Ishikawa (cell line): ENCODE measurements at regions not wholly inside any gene's neighbourhood (a gene's known extent, or its start where the extent isn't known, plus 50 kb on each side); places are given as distances from the start of the nearest gene placed in this dataset.

Experiments
- CEBPB ChIP-seq: IDR thresholded peaks from 2 replicates; pipeline ENCODE4 v1.6.1; 2012
- CREB1 ChIP-seq: IDR thresholded peaks from 2 replicates; pipeline ENCODE4 v1.6.1; 2012; ENCODE audit warnings: low read depth
- EGR1 ChIP-seq: IDR thresholded peaks from 2 replicates; pipeline ENCODE4 v1.6.1; 2012
- EP300 ChIP-seq: IDR thresholded peaks from 2 replicates; pipeline ENCODE4 v1.6.1; 2012; ENCODE audit warnings: borderline replicate concordance
- FOXM1 ChIP-seq: IDR thresholded peaks from 2 replicates; pipeline ENCODE4 v1.6.1; 2012; ENCODE audit warnings: low read depth, borderline replicate concordance
- NFIC ChIP-seq: IDR thresholded peaks from 2 replicates; pipeline ENCODE4 v1.6.1; 2012
- RAD21 ChIP-seq: IDR thresholded peaks from 2 replicates; pipeline ENCODE4 v1.6.1; 2012; ENCODE audit warnings: low read depth
- TAF1 ChIP-seq: IDR thresholded peaks from 2 replicates; pipeline ENCODE4 v1.6.1; 2012; ENCODE audit warnings: low read depth, mild to moderate bottlenecking
- TCF12 ChIP-seq: IDR thresholded peaks from 2 replicates; pipeline ENCODE4 v1.6.1; 2012; ENCODE audit warnings: low read depth
- TEAD4 ChIP-seq: IDR thresholded peaks from 2 replicates; pipeline ENCODE4 v1.6.1; 2012
- YY1 ChIP-seq: IDR thresholded peaks from 2 replicates; pipeline ENCODE4 v1.6.1; 2012; ENCODE audit warnings: low read depth
- ZBTB7A ChIP-seq: IDR thresholded peaks from 2 replicates; pipeline ENCODE4 v1.6.1; 2012; ENCODE audit warnings: low read depth
- TF ChIP-seq, protein P1 (sequence below): IDR thresholded peaks from 2 replicates; pipeline ENCODE4 v1.6.1; 2012; ENCODE audit warnings: low read depth, mild to moderate bottlenecking
- TF ChIP-seq, protein P2 (sequence below): IDR thresholded peaks from 2 replicates; pipeline ENCODE4 v1.6.1; 2012
- TF ChIP-seq, protein P3 (sequence below): IDR thresholded peaks from 2 replicates; pipeline ENCODE4 v1.6.1; 2012

DNA sequence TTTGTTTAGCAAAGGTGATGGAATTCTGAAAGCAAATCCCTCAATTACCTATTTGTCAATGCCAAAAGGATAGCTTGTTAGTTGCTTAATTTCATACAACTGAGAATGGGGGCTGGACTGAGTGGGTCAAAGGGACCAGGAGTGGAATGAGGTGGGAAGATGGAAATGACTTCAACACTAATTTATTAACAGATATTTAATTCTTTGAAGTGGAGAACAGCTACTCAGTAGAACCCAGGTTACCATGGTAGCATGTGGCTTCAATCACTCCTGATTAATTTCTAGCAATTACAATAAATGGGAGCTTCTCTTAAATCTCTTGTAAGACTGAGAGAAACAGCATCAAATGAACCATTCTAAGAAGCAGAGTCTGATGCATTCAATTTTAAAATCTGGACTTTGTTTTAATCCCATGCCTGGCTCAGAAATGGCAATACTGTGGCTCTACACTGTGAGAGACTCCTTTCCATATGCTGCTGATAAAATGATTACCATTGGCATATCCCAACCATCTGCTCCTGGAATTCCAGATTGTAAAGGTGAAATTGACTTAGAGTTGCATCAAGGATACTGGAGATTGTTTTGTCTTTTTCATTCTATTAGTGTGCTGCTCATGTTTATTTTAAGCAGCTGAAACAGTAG, 607.8 kb downstream of the SNAPC1 start:
- TF ChIP-seq TEAD4 (no peak), EGR1 (no peak), EP300 (no peak), ZBTB7A (no peak), YY1 (no peak), FOXM1 (no peak), CEBPB (no peak), RAD21 (no peak), TCF12 (no peak), TAF1 (no peak), NFIC (no peak), CREB1 (no peak)
- TF ChIP-seq, protein P1, sequence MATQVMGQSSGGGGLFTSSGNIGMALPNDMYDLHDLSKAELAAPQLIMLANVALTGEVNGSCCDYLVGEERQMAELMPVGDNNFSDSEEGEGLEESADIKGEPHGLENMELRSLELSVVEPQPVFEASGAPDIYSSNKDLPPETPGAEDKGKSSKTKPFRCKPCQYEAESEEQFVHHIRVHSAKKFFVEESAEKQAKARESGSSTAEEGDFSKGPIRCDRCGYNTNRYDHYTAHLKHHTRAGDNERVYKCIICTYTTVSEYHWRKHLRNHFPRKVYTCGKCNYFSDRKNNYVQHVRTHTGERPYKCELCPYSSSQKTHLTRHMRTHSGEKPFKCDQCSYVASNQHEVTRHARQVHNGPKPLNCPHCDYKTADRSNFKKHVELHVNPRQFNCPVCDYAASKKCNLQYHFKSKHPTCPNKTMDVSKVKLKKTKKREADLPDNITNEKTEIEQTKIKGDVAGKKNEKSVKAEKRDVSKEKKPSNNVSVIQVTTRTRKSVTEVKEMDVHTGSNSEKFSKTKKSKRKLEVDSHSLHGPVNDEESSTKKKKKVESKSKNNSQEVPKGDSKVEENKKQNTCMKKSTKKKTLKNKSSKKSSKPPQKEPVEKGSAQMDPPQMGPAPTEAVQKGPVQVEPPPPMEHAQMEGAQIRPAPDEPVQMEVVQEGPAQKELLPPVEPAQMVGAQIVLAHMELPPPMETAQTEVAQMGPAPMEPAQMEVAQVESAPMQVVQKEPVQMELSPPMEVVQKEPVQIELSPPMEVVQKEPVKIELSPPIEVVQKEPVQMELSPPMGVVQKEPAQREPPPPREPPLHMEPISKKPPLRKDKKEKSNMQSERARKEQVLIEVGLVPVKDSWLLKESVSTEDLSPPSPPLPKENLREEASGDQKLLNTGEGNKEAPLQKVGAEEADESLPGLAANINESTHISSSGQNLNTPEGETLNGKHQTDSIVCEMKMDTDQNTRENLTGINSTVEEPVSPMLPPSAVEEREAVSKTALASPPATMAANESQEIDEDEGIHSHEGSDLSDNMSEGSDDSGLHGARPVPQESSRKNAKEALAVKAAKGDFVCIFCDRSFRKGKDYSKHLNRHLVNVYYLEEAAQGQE, result no peak
- TF ChIP-seq, protein P2, sequence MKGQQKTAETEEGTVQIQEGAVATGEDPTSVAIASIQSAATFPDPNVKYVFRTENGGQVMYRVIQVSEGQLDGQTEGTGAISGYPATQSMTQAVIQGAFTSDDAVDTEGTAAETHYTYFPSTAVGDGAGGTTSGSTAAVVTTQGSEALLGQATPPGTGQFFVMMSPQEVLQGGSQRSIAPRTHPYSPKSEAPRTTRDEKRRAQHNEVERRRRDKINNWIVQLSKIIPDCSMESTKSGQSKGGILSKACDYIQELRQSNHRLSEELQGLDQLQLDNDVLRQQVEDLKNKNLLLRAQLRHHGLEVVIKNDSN, result no peak
- TF ChIP-seq, protein P3, sequence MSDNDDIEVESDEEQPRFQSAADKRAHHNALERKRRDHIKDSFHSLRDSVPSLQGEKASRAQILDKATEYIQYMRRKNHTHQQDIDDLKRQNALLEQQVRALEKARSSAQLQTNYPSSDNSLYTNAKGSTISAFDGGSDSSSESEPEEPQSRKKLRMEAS, result no peak

DNA sequence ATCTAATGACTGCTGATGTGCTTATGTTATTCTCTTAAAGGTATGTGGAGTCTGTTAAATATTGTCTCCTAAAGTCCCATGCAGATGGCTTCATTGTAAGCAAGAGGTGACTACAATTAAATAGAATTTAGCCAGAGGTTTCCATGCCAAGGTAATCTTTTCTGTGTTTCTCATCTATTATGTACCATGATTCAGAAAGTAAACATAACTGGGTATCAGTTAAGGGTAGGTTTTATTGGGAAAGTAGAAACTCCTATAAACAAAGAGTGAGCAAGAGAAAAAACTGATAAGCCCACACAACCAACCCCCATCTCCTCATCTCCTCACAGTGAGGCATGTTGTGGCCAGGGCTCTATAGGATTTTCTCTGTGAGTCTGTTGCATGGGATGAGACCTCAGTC, 611.7 kb downstream of the SNAPC1 start:
- no peak for TF ChIP-seq FOXM1
- TF ChIP-seq EGR1, result no peak
- no peak for TF ChIP-seq CREB1
- TF ChIP-seq NFIC, result no peak
- TF ChIP-seq, protein P1, result no peak
- TF ChIP-seq TEAD4, result no peak
- no peak for TF ChIP-seq YY1
- TF ChIP-seq, protein P2, result no peak
- TF ChIP-seq, protein P3, result no peak

DNA sequence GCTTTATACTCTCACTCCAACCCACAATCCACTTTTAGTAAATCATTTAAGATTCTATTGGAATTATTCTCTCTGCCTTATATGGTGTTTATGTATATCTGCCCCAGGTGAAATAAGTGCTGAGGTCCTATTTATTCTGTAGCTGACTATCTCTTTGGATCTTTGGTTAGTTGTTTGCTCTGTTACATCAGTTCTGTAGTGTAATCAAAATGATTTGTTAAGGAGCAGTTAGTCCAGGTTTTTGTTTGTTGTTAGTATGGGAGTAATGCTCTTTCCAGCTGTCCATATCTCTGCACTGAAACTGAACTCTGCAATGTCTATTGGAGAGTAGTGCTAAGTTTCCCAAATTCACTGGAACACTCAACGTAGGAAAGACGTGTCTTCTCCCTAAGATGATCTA, 615.8 kb downstream of the SNAPC1 start:
- no peak for TF ChIP-seq NFIC
- TF ChIP-seq ZBTB7A, result no peak
- TF ChIP-seq YY1, result no peak
- no peak for TF ChIP-seq TCF12
- TF ChIP-seq, protein P1, result no peak
- TF ChIP-seq CEBPB, result no peak
- TF ChIP-seq CREB1, result no peak
- TF ChIP-seq, protein P2, result no peak
- no peak for TF ChIP-seq EP300

DNA sequence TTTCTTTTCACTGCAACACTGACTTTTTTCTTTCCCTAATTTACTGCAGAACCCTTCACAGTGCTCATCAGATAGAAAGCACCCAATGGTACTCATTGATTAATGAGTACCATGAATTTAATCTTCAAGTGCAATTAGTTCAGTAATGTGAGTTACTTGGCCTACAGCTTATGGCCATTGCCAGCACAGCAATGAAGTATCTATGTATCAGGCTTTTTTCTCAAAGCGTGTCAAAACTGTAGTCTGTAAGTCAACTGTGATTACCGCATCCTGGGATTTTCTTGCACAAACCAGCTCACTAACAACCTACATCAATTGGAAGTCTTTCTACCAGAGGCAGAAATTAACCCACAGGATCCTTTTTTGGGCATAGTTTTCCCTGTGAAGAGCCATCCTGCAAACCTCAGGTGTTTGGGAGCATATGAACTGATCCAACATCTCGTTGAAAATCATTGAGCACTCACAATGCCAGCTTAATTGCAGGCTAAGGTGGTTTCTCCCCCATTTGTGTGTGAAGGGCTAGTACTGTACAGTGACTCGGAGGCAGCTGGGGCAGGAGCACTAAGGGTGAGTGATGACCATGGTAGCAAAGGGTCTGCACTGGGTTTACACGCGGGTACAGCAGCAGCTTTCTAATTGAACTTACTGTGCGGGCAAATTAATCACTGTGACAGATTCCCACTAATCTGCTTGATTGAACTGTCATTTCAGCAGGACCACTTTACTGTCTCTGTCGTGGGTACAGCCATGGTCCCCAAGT, 619.3 kb downstream of the SNAPC1 start:
- TF ChIP-seq TAF1 (no peak), CREB1 (no peak), EGR1 (no peak), FOXM1 (no peak), TCF12 (no peak), TEAD4 (no peak), NFIC (no peak), ZBTB7A (no peak), CEBPB (no peak), YY1 (no peak), RAD21 (no peak)
- TF ChIP-seq, protein P1, result no peak
- TF ChIP-seq, protein P3, result no peak
